ENCODE measurements at regions not wholly inside any gene's neighbourhood (a gene's known extent, or its start where the extent isn't known, plus 50 kb on each side); places are given as distances from the start of the nearest gene placed in this dataset.
"Not testable (repeated sequence)": the region's sequence is repeated elsewhere in the genome, so short reads cannot be mapped to it uniquely, and the experiment has no call there.

- ATAC-seq (ENCODE audit: low read depth): no peak
- Mint-ChIP-seq H3K36me3 (no peaks in the 10 kb centered on the region), H3K27me3 (peaks cover 2% of the 10 kb centered on the region), H3K4me1 (no peaks in the 10 kb centered on the region), H3K4me3 (no peak overlapping the region), H3K27ac (no peak overlapping the region), H3K9me3 (no peaks in the 10 kb centered on the region)
- no peak for DNase-seq (ENCODE audit: low spot score in 2 of 2)
Observed at GRCh38 chr1:29408831-29409605, 172.7 kb downstream of the PTPRU start.

- Mint-ChIP-seq H3K27me3 (peaks cover 2% of the 10 kb centered on the region), H3K9me3 (no peaks in the 10 kb centered on the region), H3K4me1 (no peaks in the 10 kb centered on the region), H3K27ac (no peak overlapping the region), H3K4me3 (no peak overlapping the region), H3K36me3 (no peaks in the 10 kb centered on the region)
- DNase-seq (ENCODE audit: low spot score in 2 of 2): no peak
- ATAC-seq (ENCODE audit: low read depth): no peak
Observed at GRCh38 chr1:29406814-29407213, 170.5 kb downstream of the PTPRU start.

- not testable (repeated sequence) for H3K4me1 Mint-ChIP-seq
Observed at GRCh38 chr1:29400203-29400602, 163.9 kb downstream of the PTPRU start.

GRCh38 chr1:29399465-29399864 lies 163.1 kb downstream of the PTPRU start:
- DNase-seq (ENCODE audit: low spot score in 2 of 2) (no peak), ATAC-seq (ENCODE audit: low read depth) (no peak)
- no peaks in the 10 kb centered on the region for H3K4me1 Mint-ChIP-seq
- no peaks in the 10 kb centered on the region for H3K36me3 Mint-ChIP-seq
- no peak overlapping the region for H3K4me3 Mint-ChIP-seq
- H3K27ac Mint-ChIP-seq: no peak overlapping the region
- peaks cover 6% of the 10 kb centered on the region for H3K9me3 Mint-ChIP-seq
- peaks cover 3% of the 10 kb centered on the region for H3K27me3 Mint-ChIP-seq

More at GRCh38 chr1:29400203-29400602, 163.9 kb downstream of the PTPRU start:
- H3K27ac Mint-ChIP-seq; DNase-seq (ENCODE audit: low spot score in 2 of 2); ATAC-seq (ENCODE audit: low read depth); H3K27me3 Mint-ChIP-seq; H3K9me3 Mint-ChIP-seq; H3K36me3 Mint-ChIP-seq; H3K4me3 Mint-ChIP-seq: not testable (repeated sequence)

GRCh38 chr1:29398431-29398830 lies 162.1 kb downstream of the PTPRU start:
- H3K36me3 Mint-ChIP-seq: no peaks in the 10 kb centered on the region
- peaks cover 6% of the 10 kb centered on the region for H3K9me3 Mint-ChIP-seq
- ATAC-seq (ENCODE audit: low read depth) (no peak), DNase-seq (ENCODE audit: low spot score in 2 of 2) (no peak)
- no peaks in the 10 kb centered on the region for H3K4me1 Mint-ChIP-seq
- H3K27ac Mint-ChIP-seq: no peak overlapping the region
- H3K27me3 Mint-ChIP-seq: peaks cover 4% of the 10 kb centered on the region
- no peak overlapping the region for H3K4me3 Mint-ChIP-seq

GRCh38 chr1:29397981-29398380 lies 161.7 kb downstream of the PTPRU start:
- H3K27ac Mint-ChIP-seq: no peak overlapping the region
- no peaks in the 10 kb centered on the region for H3K4me1 Mint-ChIP-seq
- H3K4me3 Mint-ChIP-seq: no peak overlapping the region
- H3K9me3 Mint-ChIP-seq: peaks cover 6% of the 10 kb centered on the region
- peaks cover 7% of the 10 kb centered on the region for H3K27me3 Mint-ChIP-seq
- H3K36me3 Mint-ChIP-seq: no peaks in the 10 kb centered on the region
- ATAC-seq (ENCODE audit: low read depth): no peak
- no peak for DNase-seq (ENCODE audit: low spot score in 2 of 2)

- DNase-seq (ENCODE audit: low spot score in 2 of 2) (no peak), ATAC-seq (ENCODE audit: low read depth) (no peak)
- Mint-ChIP-seq H3K4me1 (no peaks in the 10 kb centered on the region), H3K27me3 (peaks cover 11% of the 10 kb centered on the region), H3K9me3 (peaks cover 6% of the 10 kb centered on the region), H3K4me3 (no peak overlapping the region), H3K27ac (no peak overlapping the region), H3K36me3 (no peaks in the 10 kb centered on the region)
Observed at GRCh38 chr1:29397256-29397590, 160.9 kb downstream of the PTPRU start.

GRCh38 chr1:29396438-29397255 lies 160.3 kb downstream of the PTPRU start:
- Mint-ChIP-seq H3K36me3 (no peaks in the 10 kb centered on the region), H3K4me1 (no peaks in the 10 kb centered on the region), H3K27ac (no peak overlapping the region), H3K9me3 (peaks cover 6% of the 10 kb centered on the region), H3K27me3 (peaks cover 11% of the 10 kb centered on the region), H3K4me3 (no peak overlapping the region)
- no peak for ATAC-seq (ENCODE audit: low read depth)
- no peak for DNase-seq (ENCODE audit: low spot score in 2 of 2)

- ATAC-seq (ENCODE audit: low read depth) (no peak), DNase-seq (ENCODE audit: low spot score in 2 of 2) (no peak)
- no peaks in the 10 kb centered on the region for H3K4me1 Mint-ChIP-seq
- H3K27ac Mint-ChIP-seq: no peak overlapping the region
- H3K4me3 Mint-ChIP-seq: no peak overlapping the region
- peaks cover 13% of the 10 kb centered on the region for H3K27me3 Mint-ChIP-seq
- peaks cover 6% of the 10 kb centered on the region for H3K9me3 Mint-ChIP-seq
- H3K36me3 Mint-ChIP-seq: no peaks in the 10 kb centered on the region
Observed at GRCh38 chr1:29395736-29396437, 159.6 kb downstream of the PTPRU start.

- H3K27me3 Mint-ChIP-seq: peaks cover 13% of the 10 kb centered on the region
- H3K27ac Mint-ChIP-seq: no peak overlapping the region
- H3K9me3 Mint-ChIP-seq: peaks cover 5% of the 10 kb centered on the region
- H3K4me1 Mint-ChIP-seq: no peaks in the 10 kb centered on the region
- DNase-seq (ENCODE audit: low spot score in 2 of 2) (no peak), ATAC-seq (ENCODE audit: low read depth) (no peak)
- H3K4me3 Mint-ChIP-seq: no peak overlapping the region
- H3K36me3 Mint-ChIP-seq: no peaks in the 10 kb centered on the region
Observed at GRCh38 chr1:29394521-29395225, 158.4 kb downstream of the PTPRU start.

GRCh38 chr1:29393451-29393826 lies 157.1 kb downstream of the PTPRU start:
- ATAC-seq (ENCODE audit: low read depth) (no peak), DNase-seq (ENCODE audit: low spot score in 2 of 2) (no peak)
- Mint-ChIP-seq H3K27ac (no peak overlapping the region), H3K4me3 (no peak overlapping the region), H3K27me3 (peaks cover 13% of the 10 kb centered on the region), H3K36me3 (no peaks in the 10 kb centered on the region), H3K4me1 (no peaks in the 10 kb centered on the region), H3K9me3 (no peaks in the 10 kb centered on the region)

GRCh38 chr1:29392486-29393450 lies 156.4 kb downstream of the PTPRU start:
- Mint-ChIP-seq H3K4me3 (no peak overlapping the region), H3K9me3 (no peaks in the 10 kb centered on the region), H3K27me3 (peaks cover 17% of the 10 kb centered on the region), H3K4me1 (no peaks in the 10 kb centered on the region), H3K36me3 (no peaks in the 10 kb centered on the region), H3K27ac (no peak overlapping the region)
- DNase-seq (ENCODE audit: low spot score in 2 of 2) (no peak), ATAC-seq (ENCODE audit: low read depth) (no peak)

GRCh38 chr1:29392036-29392435 lies 155.7 kb downstream of the PTPRU start:
- ATAC-seq (ENCODE audit: low read depth): no peak
- Mint-ChIP-seq H3K9me3 (no peaks in the 10 kb centered on the region), H3K27me3 (peaks cover 22% of the 10 kb centered on the region)

More at GRCh38 chr1:29392036-29392435, 155.7 kb downstream of the PTPRU start:
- Mint-ChIP-seq H3K4me1 (no peaks in the 10 kb centered on the region), H3K36me3 (no peaks in the 10 kb centered on the region), H3K4me3 (no peak overlapping the region), H3K27ac (no peak overlapping the region)
- no peak for DNase-seq (ENCODE audit: low spot score in 2 of 2)

Data from memory B cell (primary cell).